GM12892 (cell line): ENCODE measurements at regions not wholly inside any gene's neighbourhood (a gene's known extent, or its start where the extent isn't known, plus 50 kb on each side); places are given as distances from the start of the nearest gene placed in this dataset.

ENCODE experiments used
- DNase-seq: peaks from one replicate; pipeline ENCODE4 v3.0.0; 2011; ENCODE audit not compliant: insufficient read length
- FAIRE-seq: peaks from 2 replicates; lab custom pipeline; 2011; peaks lifted over from hg19 to GRCh38; lab: Jason Lieb, UNC
- POLR2A ChIP-seq: IDR thresholded peaks from 2 replicates; pipeline ENCODE4 v1.6.1; 2011; ENCODE audit warnings: low read depth, low read length, control low read depth
- POLR2AphosphoS5 ChIP-seq: IDR thresholded peaks from 2 replicates; pipeline ENCODE4 v1.6.1; 2011; ENCODE audit warnings: low read depth, low read length, control low read depth
- TAF1 ChIP-seq: IDR thresholded peaks from 2 replicates; pipeline ENCODE4 v1.6.1; 2011; ENCODE audit warnings: low read depth, mild to moderate bottlenecking, control low read depth, low read length, borderline replicate concordance

DNA sequence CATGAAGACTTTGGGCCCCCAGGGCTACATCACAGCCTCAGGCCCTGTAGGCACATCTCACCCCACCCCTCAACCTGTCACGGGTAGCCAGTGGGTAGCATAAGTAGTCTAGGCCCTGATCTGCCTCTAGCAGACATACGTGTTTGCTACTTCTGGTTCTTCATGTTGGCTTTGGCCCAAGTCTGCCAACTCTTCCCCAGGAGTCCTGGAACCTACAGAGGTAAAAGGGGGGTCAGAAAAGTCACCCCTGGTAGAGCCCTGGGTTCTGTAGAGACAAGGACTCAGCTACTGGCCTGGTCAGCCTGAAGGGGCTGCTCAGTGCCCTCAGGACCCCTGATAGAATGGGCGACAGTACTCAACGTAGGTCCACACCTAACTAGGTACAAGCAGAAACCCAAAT, 67.5 kb upstream of the UNC5B start:
- DNase-seq: no peak
- no peak for TF ChIP-seq TAF1
- no peak for TF ChIP-seq POLR2A
- no peak for TF ChIP-seq POLR2AphosphoS5
- no peak for FAIRE-seq

- TF ChIP-seq TAF1: no peak
- TF ChIP-seq POLR2A: no peak
- TF ChIP-seq POLR2AphosphoS5: no peak
- DNase-seq (no peak), FAIRE-seq (no peak)
These were observed 66.9 kb upstream of the UNC5B start for GRCh38 chr10:71145352-71145945.

- FAIRE-seq (no peak), DNase-seq (no peak)
- TF ChIP-seq POLR2AphosphoS5 (no peak), POLR2A (no peak), TAF1 (no peak)
These were observed 61.6 kb upstream of the UNC5B start for GRCh38 chr10:71150796-71151195.

- TF ChIP-seq TAF1 (no peak), POLR2A (no peak), POLR2AphosphoS5 (no peak)
- DNase-seq (no peak), FAIRE-seq (no peak)
These were observed 60.3 kb upstream of the UNC5B start for GRCh38 chr10:71152043-71152442.

DNA sequence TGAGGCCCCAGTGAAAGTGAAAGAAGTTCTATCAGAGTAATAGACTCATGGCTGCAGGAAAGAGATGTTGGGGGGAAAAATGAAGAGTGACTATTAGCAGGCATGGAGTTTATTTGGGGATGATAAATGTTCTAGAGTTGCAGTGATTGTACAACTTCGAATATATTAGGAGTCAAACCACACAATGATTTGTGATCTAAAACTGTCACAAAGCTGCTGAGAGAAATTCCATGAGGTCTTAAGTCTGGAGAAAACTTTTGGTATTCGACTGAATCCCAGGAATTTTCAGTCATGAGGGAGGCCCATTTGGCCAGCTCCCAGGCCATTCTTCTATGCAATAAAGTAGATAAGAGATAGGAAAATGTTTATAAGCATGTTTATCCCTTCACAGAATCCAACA, 55.9 kb upstream of the UNC5B start:
- no peak for FAIRE-seq
- no peak for DNase-seq
- TF ChIP-seq TAF1 (no peak), POLR2A (no peak), POLR2AphosphoS5 (no peak)

- FAIRE-seq: no peak
- DNase-seq: no peak
- TF ChIP-seq TAF1: no peak
- TF ChIP-seq POLR2AphosphoS5: no peak
These were observed 54.9 kb upstream of the UNC5B start for GRCh38 chr10:71157435-71157834.

- no peak for FAIRE-seq
- TF ChIP-seq POLR2AphosphoS5 (no peak), POLR2A (no peak), TAF1 (no peak)
These were observed 54.1 kb upstream of the UNC5B start for GRCh38 chr10:71158251-71158650.

DNA sequence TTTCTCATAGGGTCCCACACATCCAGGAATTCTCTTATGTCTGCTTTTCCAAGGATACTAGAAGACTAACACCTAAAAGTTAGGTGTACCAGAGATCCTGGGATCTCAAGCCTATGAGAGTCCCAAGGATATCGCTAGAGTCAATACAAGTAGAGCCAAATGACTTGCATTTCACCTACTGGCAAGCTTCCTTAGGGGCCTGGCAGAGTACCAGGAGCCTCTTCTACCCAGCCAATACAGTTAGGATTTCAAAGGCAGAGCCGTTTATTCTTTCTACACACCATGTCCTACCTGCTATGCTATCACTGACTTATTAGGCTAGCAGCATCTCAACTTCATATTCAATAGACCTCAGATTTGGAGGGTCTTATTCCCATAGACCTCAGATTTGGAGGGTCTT, 53.5 kb upstream of the UNC5B start:
- DNase-seq (no peak), FAIRE-seq (no peak)
- TF ChIP-seq POLR2AphosphoS5: no peak
- no peak for TF ChIP-seq POLR2A
- no peak for TF ChIP-seq TAF1

More at GRCh38 chr10:71158251-71158650, 54.1 kb upstream of the UNC5B start:
- no peak for DNase-seq

GRCh38 chr10:71159892-71160291, 52.5 kb upstream of the UNC5B start:
- FAIRE-seq: no peak
- no peak for DNase-seq
- no peak for TF ChIP-seq TAF1
- TF ChIP-seq POLR2AphosphoS5: no peak
- no peak for TF ChIP-seq POLR2A

- DNase-seq (no peak), FAIRE-seq (no peak)
- no peak for TF ChIP-seq TAF1
- no peak for TF ChIP-seq POLR2AphosphoS5
These were observed 50.9 kb upstream of the UNC5B start for GRCh38 chr10:71161425-71161824.
